Fibroblast of lung (primary cell): ENCODE measurements at regions not wholly inside any gene's neighbourhood (a gene's known extent, or its start where the extent isn't known, plus 50 kb on each side); places are given as distances from the start of the nearest gene placed in this dataset.

Experiments
- EZH2 ChIP-seq: IDR thresholded peaks from 2 replicates; pipeline ENCODE4 v1.5.1; 2012; ENCODE audit warnings: low read length, control low read depth, mild to moderate bottlenecking; ENCODE audit errors: missing control alignments
- TF ChIP-seq, protein P1 (sequence below), 2 donors: IDR thresholded peaks in 1 of 2; conservative IDR thresholded peaks in 1 of 2; 1 replicate in 1 of 2; 2 replicates in 1 of 2; pipeline ENCODE4 v1.5.1; 2011 to 2012; ENCODE audit warnings: low read length in 2 of 2, control low read depth in 1 of 2, inconsistent platforms in 1 of 2, low read depth in 1 of 2, mild to moderate bottlenecking in 1 of 2

DNA sequence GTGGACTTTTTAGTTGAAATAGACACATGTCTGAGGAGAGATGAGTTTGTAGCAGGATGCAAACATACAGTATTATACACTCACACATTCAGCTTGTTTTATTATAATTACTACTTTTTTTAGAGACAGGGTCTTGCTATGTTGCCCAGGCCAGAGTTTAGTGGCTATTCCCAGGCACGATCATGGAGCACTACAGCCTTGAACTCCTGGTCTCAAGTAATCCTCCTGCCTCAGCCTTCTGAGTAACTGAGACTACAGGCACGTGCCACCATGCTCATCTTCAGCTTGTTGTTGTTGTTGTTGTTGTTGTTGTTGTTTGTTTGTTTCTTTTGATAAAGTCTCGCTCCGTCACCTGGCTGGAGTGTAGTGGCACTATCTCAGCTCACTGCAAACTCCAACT, 94.7 kb upstream of the ACSL4 start:
- TF ChIP-seq, protein P1, sequence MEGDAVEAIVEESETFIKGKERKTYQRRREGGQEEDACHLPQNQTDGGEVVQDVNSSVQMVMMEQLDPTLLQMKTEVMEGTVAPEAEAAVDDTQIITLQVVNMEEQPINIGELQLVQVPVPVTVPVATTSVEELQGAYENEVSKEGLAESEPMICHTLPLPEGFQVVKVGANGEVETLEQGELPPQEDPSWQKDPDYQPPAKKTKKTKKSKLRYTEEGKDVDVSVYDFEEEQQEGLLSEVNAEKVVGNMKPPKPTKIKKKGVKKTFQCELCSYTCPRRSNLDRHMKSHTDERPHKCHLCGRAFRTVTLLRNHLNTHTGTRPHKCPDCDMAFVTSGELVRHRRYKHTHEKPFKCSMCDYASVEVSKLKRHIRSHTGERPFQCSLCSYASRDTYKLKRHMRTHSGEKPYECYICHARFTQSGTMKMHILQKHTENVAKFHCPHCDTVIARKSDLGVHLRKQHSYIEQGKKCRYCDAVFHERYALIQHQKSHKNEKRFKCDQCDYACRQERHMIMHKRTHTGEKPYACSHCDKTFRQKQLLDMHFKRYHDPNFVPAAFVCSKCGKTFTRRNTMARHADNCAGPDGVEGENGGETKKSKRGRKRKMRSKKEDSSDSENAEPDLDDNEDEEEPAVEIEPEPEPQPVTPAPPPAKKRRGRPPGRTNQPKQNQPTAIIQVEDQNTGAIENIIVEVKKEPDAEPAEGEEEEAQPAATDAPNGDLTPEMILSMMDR (conservative IDR thresholded peaks at IDR 0.05 in 1 of 2, IDR thresholded peaks at IDR 0.05 in 1 of 2; ENCODE audit: low read depth in 1 of 2, low read length in 2 of 2): no peak
- no peak for TF ChIP-seq EZH2
